T-cell (primary cell): ENCODE measurements at regions not wholly inside any gene's neighbourhood (a gene's known extent, or its start where the extent isn't known, plus 50 kb on each side); places are given as distances from the start of the nearest gene placed in this dataset.

ENCODE experiments used
- ATAC-seq, 4 experiments: fragments of 200-7000 bp in 3 of 4; fragments of 150-1000 bp in 1 of 4; cut with Tn5 transposase; replicated peaks in 1 of 4; 1 replicate in 3 of 4; 2 replicates in 1 of 4; pipeline ENCODE4 v1.10.0; 2021; ENCODE audit warnings: moderate library complexity in 3 of 4, mild to moderate bottlenecking in 2 of 4, moderate number of reproducible peaks in 1 of 4
- CTCF ChIA-PET, 2 donors: fragments of 300-600 bp; sonication (Branson Sonifier 250); formaldehyde crosslinking; loops; one replicate each; lab custom pipeline; 2022; ENCODE audit warnings: antibody characterized with exemption in 2 of 2; lab: Charles Lee
- POLR2A ChIA-PET, 2 donors: fragments of 300-600 bp; sonication (Branson Sonifier 250); formaldehyde crosslinking; loops; one replicate each; lab custom pipeline; 2022; ENCODE audit warnings: antibody characterized with exemption in 2 of 2; lab: Charles Lee
- DNase-seq, 35 experiments: peaks; one replicate each; pipeline versions ENCODE4 v3.0.0 to v3.0.0-alpha.2; 2013 to 2023
- H3K27ac ChIP-seq: one replicate; pipeline ENCODE4 v1.5.1; 2013; ENCODE audit warnings: low read length
- H3K27me3 ChIP-seq, 2 experiments: replicated peaks in 1 of 2; 1 replicate in 1 of 2; 2 replicates in 1 of 2; pipeline versions ENCODE4 v1.6.1 to v1.7.0; 2013; ENCODE audit warnings: low read length in 1 of 2, mixed read lengths in 1 of 2; ENCODE audit not compliant: control insufficient read depth in 2 of 2, insufficient read depth in 2 of 2; ENCODE audit errors: extremely low read depth in 1 of 2
- H3K36me3 ChIP-seq, 2 donors: 1 replicate in 1 of 2; 2 replicates in 1 of 2; pipeline versions ENCODE4 v1.6.1 to v1.7.0; 2013; ENCODE audit warnings: low read length in 1 of 2; ENCODE audit not compliant: control insufficient read depth in 2 of 2, insufficient read depth in 1 of 2; ENCODE audit errors: extremely low read depth in 1 of 2
- H3K4me1 ChIP-seq, 2 experiments: 1 replicate in 1 of 2; 2 replicates in 1 of 2; pipeline versions ENCODE4 v1.6.1 to v1.7.0; 2013; ENCODE audit warnings: low read length in 2 of 2, mixed read lengths in 1 of 2; ENCODE audit not compliant: insufficient read depth in 2 of 2, control insufficient read depth in 1 of 2; ENCODE audit errors: extremely low read depth in 1 of 2
- H3K4me3 ChIP-seq, 2 donors: 1 replicate in 1 of 2; 2 replicates in 1 of 2; pipeline versions ENCODE4 v1.5.1 to v1.7.0; 2013; ENCODE audit warnings: mild to moderate bottlenecking in 2 of 2, low read length in 1 of 2, moderate library complexity in 1 of 2; ENCODE audit not compliant: control insufficient read depth in 1 of 2; ENCODE audit errors: extremely low read depth in 1 of 2
- H3K9me3 ChIP-seq: 2 replicates; pipeline ENCODE4 v1.7.0; 2013
- H3K27ac Mint-ChIP-seq, 2 donors: one replicate each; pipeline ENCODE4 v1.8.0; 2020 to 2021; ENCODE audit warnings: mild to moderate bottlenecking in 2 of 2, mixed read lengths in 2 of 2
- H3K27me3 Mint-ChIP-seq, 2 donors: one replicate each; pipeline ENCODE4 v1.8.0; 2021 to 2022; ENCODE audit warnings: mixed read lengths in 2 of 2
- H3K36me3 Mint-ChIP-seq: one replicate; pipeline ENCODE4 v1.8.0; 2021; ENCODE audit warnings: mixed read lengths
- H3K4me1 Mint-ChIP-seq, 3 donors: one replicate each; pipeline ENCODE4 v1.8.0; 2020 to 2022; ENCODE audit warnings: mixed read lengths in 3 of 3, mild to moderate bottlenecking in 1 of 3
- H3K4me3 Mint-ChIP-seq, 3 donors: one replicate each; pipeline ENCODE4 v1.8.0; 2020 to 2022; ENCODE audit warnings: mild to moderate bottlenecking in 3 of 3, mixed read lengths in 3 of 3, moderate library complexity in 3 of 3
- H3K9me3 Mint-ChIP-seq, 3 donors: one replicate each; pipeline ENCODE4 v1.8.0; 2020 to 2022; ENCODE audit warnings: mixed read lengths in 3 of 3
- WGBS: methylation state at CpG from one replicate; pipeline ENCODE4 v1.1.5; 2013; ENCODE audit warnings: missing lambda C conversion rate; ENCODE audit not compliant: insufficient coverage; 5-methylcytosine and 5-hydroxymethylcytosine counted together

GRCh38 chr7:81213394-81213793, 294.5 kb upstream of the SEMA3C start:
- Mint-ChIP-seq H3K27me3 (no peaks in the 10 kb centered on the region), H3K4me3 (no peak overlapping the region), H3K9me3 (peaks cover 0 to 3% (median 0%) of the 10 kb centered on the region in 3 donors), H3K27ac (no peak overlapping the region), H3K4me1 (no peaks in the 10 kb centered on the region), H3K36me3 (no peaks in the 10 kb centered on the region)
- ChIA-PET CTCF (no interaction called here), POLR2A (no interaction called here)
- Histone ChIP-seq H3K9me3 (no peaks in the 10 kb centered on the region), H3K27ac (no peak overlapping the region), H3K4me1 (no peaks in the 10 kb centered on the region), H3K36me3 (no peaks in the 10 kb centered on the region), H3K27me3 (no peaks in the 10 kb centered on the region), H3K4me3 (no peak overlapping the region)
- ATAC-seq (no peak), DNase-seq (no peak)

DNA sequence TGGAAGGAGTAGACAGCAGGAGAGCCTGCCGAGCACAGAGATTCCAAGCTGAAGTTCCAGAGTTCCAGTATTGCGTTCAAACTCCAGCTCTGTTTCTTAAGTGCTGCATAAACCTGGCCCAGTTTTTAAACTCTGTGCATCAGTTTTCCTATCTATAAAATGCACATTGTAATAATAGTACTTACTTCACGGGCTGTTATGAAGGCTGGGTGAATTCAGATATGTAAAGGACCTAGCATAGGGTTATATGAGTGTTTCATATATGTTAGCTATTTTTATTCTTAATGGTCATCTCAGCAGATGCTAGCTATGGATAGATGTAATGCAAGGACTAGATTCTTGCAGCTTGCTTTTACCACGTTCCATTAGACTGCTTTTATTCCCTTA, 293.1 kb upstream of the SEMA3C start:
- H3K4me1 ChIP-seq = no peaks in the 10 kb centered on the region
- no CpG with 5 or more reads among the region's 4 CpGs for WGBS
- Mint-ChIP-seq H3K4me1 (no peaks in the 10 kb centered on the region), H3K27ac (no peak overlapping the region), H3K4me3 (no peak overlapping the region), H3K36me3 (no peaks in the 10 kb centered on the region), H3K9me3 (peaks cover 0 to 5% (median 0%) of the 10 kb centered on the region in 3 donors), H3K27me3 (no peaks in the 10 kb centered on the region)
- no peak overlapping the region for H3K4me3 ChIP-seq
- ATAC-seq = no peak
- H3K36me3 ChIP-seq = no peaks in the 10 kb centered on the region
- DNase-seq = no peak
- no peaks in the 10 kb centered on the region for H3K27me3 ChIP-seq
- POLR2A ChIA-PET = no interaction called here
- no peak overlapping the region for H3K27ac ChIP-seq
- CTCF ChIA-PET = no interaction called here
- H3K9me3 ChIP-seq = no peaks in the 10 kb centered on the region

GRCh38 chr7:81211204-81211933, 292.5 kb upstream of the SEMA3C start:
- H3K4me1 Mint-ChIP-seq = no peaks in the 10 kb centered on the region
- H3K4me3 Mint-ChIP-seq = no peak overlapping the region
- ChIA-PET POLR2A (no interaction called here), CTCF (no interaction called here)
- H3K4me3 ChIP-seq = no peak overlapping the region
- no peak for ATAC-seq
- H3K27me3 Mint-ChIP-seq = no peaks in the 10 kb centered on the region
- no peaks in the 10 kb centered on the region for H3K4me1 ChIP-seq
- no peaks in the 10 kb centered on the region for H3K36me3 ChIP-seq
- H3K27me3 ChIP-seq = no peaks in the 10 kb centered on the region
- no peak for DNase-seq
- no peaks in the 10 kb centered on the region for H3K9me3 ChIP-seq
- peaks cover 0 to 6% (median 0%) of the 10 kb centered on the region in 3 donors for H3K9me3 Mint-ChIP-seq
- no peak overlapping the region for H3K27ac ChIP-seq
- 60% methylated on average over 2 of the region's 6 CpGs for WGBS
- no peaks in the 10 kb centered on the region for H3K36me3 Mint-ChIP-seq
- no peak overlapping the region for H3K27ac Mint-ChIP-seq

- H3K4me1 Mint-ChIP-seq = no peaks in the 10 kb centered on the region
Observed at GRCh38 chr7:81210137-81211064, 291.6 kb upstream of the SEMA3C start.

DNA sequence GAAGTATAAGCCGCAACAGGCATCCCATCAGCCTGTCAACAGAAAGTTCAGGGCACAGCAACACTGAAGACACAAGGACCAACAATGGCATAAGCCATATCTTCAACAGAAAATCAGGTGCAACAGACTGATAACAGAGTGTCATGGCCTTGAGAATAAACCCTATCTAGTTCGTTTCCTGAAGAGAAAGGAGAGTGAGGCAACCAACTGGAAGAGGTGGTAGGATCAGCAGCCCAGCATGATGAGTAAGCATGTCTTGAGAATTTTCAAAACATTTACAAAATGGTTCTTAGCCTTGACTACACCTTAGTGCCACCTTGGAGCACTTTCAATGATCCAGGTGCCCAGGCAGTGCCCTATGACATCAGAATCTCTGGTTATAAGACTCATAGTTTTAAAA, 290.2 kb upstream of the SEMA3C start:
- DNase-seq (no peak), ATAC-seq (no peak)
- no peak overlapping the region for H3K4me3 Mint-ChIP-seq
- Histone ChIP-seq H3K9me3 (no peaks in the 10 kb centered on the region), H3K4me3 (no peak overlapping the region), H3K4me1 (no peaks in the 10 kb centered on the region), H3K36me3 (no peaks in the 10 kb centered on the region), H3K27me3 (no peaks in the 10 kb centered on the region), H3K27ac (no peak overlapping the region)
- CTCF ChIA-PET = no interaction called here
- H3K4me1 Mint-ChIP-seq = no peaks in the 10 kb centered on the region
- no peaks in the 10 kb centered on the region for H3K27me3 Mint-ChIP-seq
- 53% methylated on average over 2 of the region's 2 CpGs for WGBS
- POLR2A ChIA-PET = no interaction called here
- no peaks in the 10 kb centered on the region for H3K36me3 Mint-ChIP-seq
- H3K9me3 Mint-ChIP-seq = peaks cover 0 to 5% (median 0%) of the 10 kb centered on the region in 3 donors
- no peak overlapping the region for H3K27ac Mint-ChIP-seq

More at GRCh38 chr7:81210137-81211064, 291.6 kb upstream of the SEMA3C start:
- Mint-ChIP-seq H3K36me3 (no peaks in the 10 kb centered on the region), H3K4me3 (no peak overlapping the region), H3K27ac (no peak overlapping the region), H3K27me3 (no peaks in the 10 kb centered on the region), H3K9me3 (peaks cover 0 to 5% (median 0%) of the 10 kb centered on the region in 3 donors)
- Histone ChIP-seq H3K27me3 (no peaks in the 10 kb centered on the region), H3K4me3 (no peak overlapping the region), H3K27ac (no peak overlapping the region), H3K4me1 (no peaks in the 10 kb centered on the region), H3K36me3 (no peaks in the 10 kb centered on the region), H3K9me3 (no peaks in the 10 kb centered on the region)
- WGBS = no CpG with 5 or more reads among the region's 2 CpGs
- no peak for DNase-seq
- no peak for ATAC-seq
- CTCF ChIA-PET = no interaction called here
- POLR2A ChIA-PET = no interaction called here

DNA sequence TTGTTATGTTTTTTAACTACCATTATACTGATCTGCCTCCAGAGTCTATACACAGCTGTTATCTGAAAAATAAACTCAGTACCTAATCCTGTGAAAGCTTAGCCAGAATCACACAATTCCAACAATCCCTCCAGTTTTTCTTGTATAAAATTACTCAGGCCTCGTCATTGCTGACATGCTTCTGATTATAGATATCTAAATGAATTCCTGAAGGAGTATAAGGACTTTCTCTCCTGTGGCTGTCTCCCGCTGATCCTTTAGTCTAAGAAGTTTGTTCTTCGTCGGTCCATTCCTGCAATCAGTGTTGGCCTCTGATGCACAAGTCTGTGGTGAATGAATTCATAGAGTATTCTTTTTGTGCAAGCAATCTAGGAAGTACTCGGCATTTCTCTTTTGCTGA, 288.9 kb upstream of the SEMA3C start:
- Histone ChIP-seq H3K27me3 (no peaks in the 10 kb centered on the region), H3K4me3 (no peak overlapping the region), H3K4me1 (no peaks in the 10 kb centered on the region), H3K9me3 (no peaks in the 10 kb centered on the region), H3K27ac (no peak overlapping the region), H3K36me3 (no peaks in the 10 kb centered on the region)
- Mint-ChIP-seq H3K27ac (no peak overlapping the region), H3K36me3 (no peaks in the 10 kb centered on the region), H3K9me3 (peaks cover 0 to 5% (median 0%) of the 10 kb centered on the region in 3 donors), H3K4me3 (no peak overlapping the region), H3K27me3 (no peaks in the 10 kb centered on the region), H3K4me1 (no peaks in the 10 kb centered on the region)
- CTCF ChIA-PET = no interaction called here
- WGBS = 88% methylated on average over 4 of the region's 5 CpGs
- POLR2A ChIA-PET = no interaction called here
- DNase-seq (no peak), ATAC-seq (no peak)
